SK-N-SH (cell line): ENCODE measurements at regions not wholly inside any gene's neighbourhood (a gene's known extent, or its start where the extent isn't known, plus 50 kb on each side); places are given as distances from the start of the nearest gene placed in this dataset.

Experiments
- CTCF ChIP-seq: fragments of 200-600 bp; sonication (generic); IDR thresholded peaks from 2 replicates; pipeline ENCODE4 v1.6.1; 2017; ENCODE audit warnings: antibody characterized with exemption, mild to moderate bottlenecking, moderate library complexity
- EP300 ChIP-seq, 2 experiments: IDR thresholded peaks; 2 replicates each; pipeline versions ENCODE4 v1.4.0 to v1.6.1; 2012; ENCODE audit warnings: borderline replicate concordance in 1 of 2, low read depth in 1 of 2, low read length in 1 of 2
- NFIC ChIP-seq: IDR thresholded peaks from 2 replicates; pipeline ENCODE4 v1.4.0; 2012; ENCODE audit warnings: borderline replicate concordance
- POLR2AphosphoS5 ChIP-seq: IDR thresholded peaks from 2 replicates; pipeline ENCODE4 v1.6.1; 2012; ENCODE audit warnings: low read depth, low read length
- RCOR1 ChIP-seq: fragments of 150-350 bp; IDR thresholded peaks from 2 replicates; pipeline ENCODE4 v1.6.1; 2017; ENCODE audit warnings: antibody characterized with exemption, low read length
- RXRA ChIP-seq: IDR thresholded peaks from 2 replicates; pipeline ENCODE4 v1.4.0; 2012; ENCODE audit warnings: low read depth, mild to moderate bottlenecking, borderline replicate concordance
- YY1 ChIP-seq: IDR thresholded peaks from 2 replicates; pipeline ENCODE4 v1.4.0; 2012; ENCODE audit warnings: low read depth, mild to moderate bottlenecking
- ZBTB33 ChIP-seq: IDR thresholded peaks from 2 replicates; pipeline ENCODE4 v1.4.0; 2012; ENCODE audit warnings: low read depth, borderline replicate concordance

- TF ChIP-seq CTCF (no peak), NFIC (no peak), EP300 (IDR thresholded peaks at IDR 0.05; ENCODE audit: borderline replicate concordance in 1 of 2, low read depth in 1 of 2, low read length in 1 of 2) (no peak), ZBTB33 (no peak), RCOR1 (no peak), YY1 (no peak), POLR2AphosphoS5 (no peak), RXRA (no peak)
Measured at GRCh38 chr12:125229878-125230530, 164.8 kb downstream of the AACS start.
